Erythroblast (primary cell): ENCODE measurements at regions not wholly inside any gene's neighbourhood (a gene's known extent, or its start where the extent isn't known, plus 50 kb on each side); places are given as distances from the start of the nearest gene placed in this dataset.
"Not testable (repeated sequence)": the region's sequence is repeated elsewhere in the genome, so short reads cannot be mapped to it uniquely, and the experiment has no call there.

Experiments
- GATA1 ChIP-seq: IDR thresholded peaks from 2 replicates; pipeline ENCODE4 v1.6.1; 2011; ENCODE audit warnings: low read depth, mild to moderate bottlenecking, control low read depth, low read length, moderate library complexity
- POLR2A ChIP-seq: IDR thresholded peaks from 2 replicates; pipeline ENCODE4 v1.6.1; 2011; ENCODE audit warnings: mild to moderate bottlenecking, low read length

- TF ChIP-seq POLR2A, GATA1: not testable (repeated sequence)
Observed at GRCh38 chr1:189331071-189331470, 1146.6 kb downstream of the BRINP3 start.
